Tibial nerve (tissue), 4 donors: ENCODE measurements at regions not wholly inside any gene's neighbourhood (a gene's known extent, or its start where the extent isn't known, plus 50 kb on each side); places are given as distances from the start of the nearest gene placed in this dataset.

Experiments
- DNase-seq, 2 donors: peaks; one replicate each; pipeline ENCODE4 v3.0.0-alpha.2; 2019; ENCODE audit warnings: low spot score in 2 of 2
- H3K27ac ChIP-seq, 4 donors: fragments of 200-600 bp; sonication (generic) in 3 of 4; one replicate each; pipeline ENCODE4 v1.5.1; 2017 to 2019; ENCODE audit warnings: mild to moderate bottlenecking in 1 of 4
- H3K27me3 ChIP-seq, 2 donors: fragments of 200-600 bp; sonication (generic) in 1 of 2; one replicate each; pipeline versions ENCODE4 v1.5.1 to v1.6.0; 2017 to 2019
- H3K36me3 ChIP-seq, 3 donors: fragments of 200-600 bp; sonication (generic); one replicate each; pipeline ENCODE4 v1.5.1; 2018 to 2019
- H3K4me1 ChIP-seq, 4 donors: fragments of 200-600 bp; sonication (generic) in 3 of 4; one replicate each; pipeline ENCODE4 v1.5.1; 2017 to 2019
- H3K4me3 ChIP-seq, 4 donors: fragments of 200-600 bp; sonication (generic) in 3 of 4; one replicate each; pipeline ENCODE4 v1.5.1; 2017 to 2019; ENCODE audit warnings: mild to moderate bottlenecking in 1 of 4, moderate library complexity in 1 of 4
- H3K9me3 ChIP-seq, 4 donors: fragments of 200-600 bp; sonication (generic) in 3 of 4; one replicate each; pipeline ENCODE4 v1.5.1; 2017 to 2019
- EP300 ChIP-seq, 2 donors: sonication (generic); formaldehyde crosslinking; IDR thresholded peaks; one replicate each; pipeline ENCODE4 v1.6.1; 2017; ENCODE audit warnings: antibody characterized with exemption in 2 of 2, mild to moderate bottlenecking in 1 of 2
- POLR2A ChIP-seq, 2 donors: fragments of 450-650 bp; IDR thresholded peaks; one replicate each; pipeline ENCODE4 v1.6.1; 2017; ENCODE audit warnings: antibody characterized with exemption in 2 of 2, mild to moderate bottlenecking in 2 of 2, moderate library complexity in 2 of 2
- WGBS, 2 donors: methylation state at CpG; one replicate each; pipeline ENCODE4 v1.1.5; 2018; 5-methylcytosine and 5-hydroxymethylcytosine counted together
- TF ChIP-seq, protein P1 (sequence below), 5 experiments: fragments of 200-600 bp in 3 of 5; fragments of 450-650 bp in 2 of 5; sonication (generic) in 3 of 5; IDR thresholded peaks; one replicate each; pipeline ENCODE4 v1.5.1; 2016 to 2019; ENCODE audit warnings: antibody characterized with exemption in 5 of 5, mild to moderate bottlenecking in 3 of 5, moderate library complexity in 2 of 5

DNA sequence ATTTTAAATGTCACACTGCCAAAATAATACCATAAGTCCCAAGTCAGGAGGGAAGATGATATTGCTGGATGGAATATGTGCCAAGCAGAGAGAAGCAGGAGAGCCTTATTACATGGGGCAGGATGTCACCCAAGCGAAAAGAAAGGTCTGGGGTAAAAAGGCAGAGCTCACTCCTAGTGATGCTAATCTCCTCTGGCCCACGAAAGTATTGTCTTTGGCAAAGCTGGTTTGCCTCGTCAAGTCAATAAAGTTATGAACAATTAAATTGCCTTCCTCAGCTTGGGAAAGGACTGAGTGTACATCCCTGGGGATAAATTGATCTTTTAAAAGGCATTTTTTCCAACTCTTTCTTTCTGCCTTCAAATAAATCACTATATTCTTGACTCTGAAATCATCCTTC lies 220.6 kb downstream of the DMAC1 start:
- WGBS, 2 donors, result 40 to 47% methylated on average over 3 of the region's 3 CpGs
- Histone ChIP-seq H3K4me3 (no peak overlapping the region), H3K9me3 (no peaks in the 10 kb centered on the region), H3K27ac (no peak overlapping the region), H3K36me3 (no peaks in the 10 kb centered on the region), H3K27me3 (no peaks in the 10 kb centered on the region), H3K4me1 (peaks cover 0 to 9% (median 0%) of the 10 kb centered on the region in 4 donors)
- TF ChIP-seq EP300 (IDR thresholded peaks at IDR 0.05), result no peak
- no peak for TF ChIP-seq POLR2A (IDR thresholded peaks at IDR 0.05)
- TF ChIP-seq, protein P1, sequence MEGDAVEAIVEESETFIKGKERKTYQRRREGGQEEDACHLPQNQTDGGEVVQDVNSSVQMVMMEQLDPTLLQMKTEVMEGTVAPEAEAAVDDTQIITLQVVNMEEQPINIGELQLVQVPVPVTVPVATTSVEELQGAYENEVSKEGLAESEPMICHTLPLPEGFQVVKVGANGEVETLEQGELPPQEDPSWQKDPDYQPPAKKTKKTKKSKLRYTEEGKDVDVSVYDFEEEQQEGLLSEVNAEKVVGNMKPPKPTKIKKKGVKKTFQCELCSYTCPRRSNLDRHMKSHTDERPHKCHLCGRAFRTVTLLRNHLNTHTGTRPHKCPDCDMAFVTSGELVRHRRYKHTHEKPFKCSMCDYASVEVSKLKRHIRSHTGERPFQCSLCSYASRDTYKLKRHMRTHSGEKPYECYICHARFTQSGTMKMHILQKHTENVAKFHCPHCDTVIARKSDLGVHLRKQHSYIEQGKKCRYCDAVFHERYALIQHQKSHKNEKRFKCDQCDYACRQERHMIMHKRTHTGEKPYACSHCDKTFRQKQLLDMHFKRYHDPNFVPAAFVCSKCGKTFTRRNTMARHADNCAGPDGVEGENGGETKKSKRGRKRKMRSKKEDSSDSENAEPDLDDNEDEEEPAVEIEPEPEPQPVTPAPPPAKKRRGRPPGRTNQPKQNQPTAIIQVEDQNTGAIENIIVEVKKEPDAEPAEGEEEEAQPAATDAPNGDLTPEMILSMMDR (IDR thresholded peaks at IDR 0.05), result no peak
- DNase-seq, result no peak

DNA sequence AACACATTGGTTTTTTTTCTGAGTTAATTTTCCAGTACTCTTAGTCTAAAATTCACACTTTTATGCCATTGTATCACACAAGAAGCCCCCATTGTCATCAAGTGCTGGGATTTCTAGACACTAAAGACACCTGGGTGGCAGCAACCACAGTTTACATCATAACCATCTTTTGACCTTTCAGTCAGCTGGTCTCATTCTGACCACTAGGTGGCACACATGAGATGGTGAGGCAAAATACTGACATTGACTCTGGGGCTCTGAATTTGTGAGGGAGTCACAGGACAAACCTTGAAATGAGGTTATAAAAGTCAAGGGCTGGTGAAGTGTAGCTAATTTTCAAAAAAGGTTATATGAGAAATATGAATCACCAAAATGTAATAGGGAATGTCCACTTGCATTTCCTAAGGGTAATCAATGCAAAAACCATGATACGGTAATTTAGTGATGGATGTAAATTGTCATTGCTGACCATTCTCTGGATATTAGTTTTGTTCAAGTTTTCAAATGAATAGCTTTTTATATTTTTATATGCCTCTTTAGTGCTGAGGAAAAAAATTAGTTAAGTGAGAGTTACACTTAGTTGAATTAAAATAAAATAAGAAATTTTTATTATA lies 229.4 kb downstream of the DMAC1 start:
- Histone ChIP-seq H3K4me1 (no peaks in the 10 kb centered on the region), H3K36me3 (no peaks in the 10 kb centered on the region), H3K9me3 (no peaks in the 10 kb centered on the region), H3K4me3 (no peak overlapping the region), H3K27ac (no peak overlapping the region), H3K27me3 (no peaks in the 10 kb centered on the region)
- DNase-seq, result peak; percentile 23 to 81
- WGBS, 2 donors, result 92 to 93% methylated on average over 1 of the region's 1 CpG
- TF ChIP-seq, protein P1 (IDR thresholded peaks at IDR 0.05), result peak; percentile 57 to 70 (median 63)
- TF ChIP-seq POLR2A (IDR thresholded peaks at IDR 0.05), result no peak

DNA sequence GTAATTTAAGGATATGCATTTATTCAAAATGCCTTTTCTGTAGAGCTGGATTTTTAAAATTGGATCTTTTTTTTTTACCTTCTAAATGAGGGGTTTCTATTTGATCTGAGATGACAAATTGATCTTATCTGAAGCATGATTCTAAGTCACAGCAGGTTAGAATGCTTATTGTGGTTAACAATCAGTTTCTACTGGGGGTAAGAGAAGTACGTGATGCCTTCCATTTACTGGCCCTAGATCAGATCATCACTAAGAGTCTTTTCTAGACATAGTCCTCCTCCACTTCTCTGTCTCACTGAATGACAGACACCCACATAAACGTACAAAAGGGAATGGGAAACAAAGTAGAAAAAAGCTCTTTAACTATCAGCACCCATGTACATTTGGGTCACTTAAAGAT lies 231.9 kb downstream of the DMAC1 start:
- DNase-seq, result no peak
- 67% methylated on average over 2 of the region's 2 CpGs for WGBS, 2 donors
- H3K4me1 ChIP-seq, result no peaks in the 10 kb centered on the region
- no peaks in the 10 kb centered on the region for H3K27me3 ChIP-seq
- no peak overlapping the region for H3K4me3 ChIP-seq
- H3K36me3 ChIP-seq, result no peaks in the 10 kb centered on the region
- no peaks in the 10 kb centered on the region for H3K9me3 ChIP-seq
- TF ChIP-seq, protein P1 (IDR thresholded peaks at IDR 0.05), result no peak
- no peak for TF ChIP-seq POLR2A (IDR thresholded peaks at IDR 0.05)
- no peak for TF ChIP-seq EP300 (IDR thresholded peaks at IDR 0.05)
- H3K27ac ChIP-seq, result no peak overlapping the region

DNA sequence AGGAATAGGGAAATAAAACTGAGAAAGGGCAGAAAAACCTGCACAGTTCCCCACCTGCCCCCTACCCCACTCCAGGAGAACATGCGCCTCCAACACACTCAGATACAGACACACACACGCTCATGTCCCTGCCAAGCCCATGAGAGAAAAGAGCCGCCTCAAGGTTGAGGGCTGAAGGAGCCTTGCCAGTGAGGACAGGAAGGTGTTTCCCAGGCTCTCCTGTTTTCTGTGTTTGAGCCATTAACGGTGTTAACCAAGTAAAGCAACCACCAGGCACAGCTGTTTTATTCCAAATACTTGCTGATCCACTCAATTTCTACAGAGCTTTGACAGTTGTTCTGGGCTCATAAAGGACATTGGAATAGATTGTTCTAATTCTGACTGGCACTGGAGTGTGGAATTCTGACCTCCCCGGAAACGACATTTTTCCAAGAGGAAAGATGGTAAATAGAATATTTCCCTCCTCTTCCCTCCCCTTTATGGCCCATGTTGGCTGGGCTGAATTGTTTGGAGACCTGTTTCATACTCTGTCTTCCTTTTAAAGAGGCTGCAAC lies 238.0 kb downstream of the DMAC1 start:
- Histone ChIP-seq H3K27ac (no peak overlapping the region), H3K27me3 (no peaks in the 10 kb centered on the region), H3K9me3 (no peaks in the 10 kb centered on the region), H3K4me3 (no peak overlapping the region), H3K36me3 (no peaks in the 10 kb centered on the region), H3K4me1 (peaks cover 0 to 10% (median 0%) of the 10 kb centered on the region in 4 donors)
- WGBS, 2 donors, result 47 to 62% methylated on average over 6 of the region's 6 CpGs
- no peak for DNase-seq
- TF ChIP-seq, protein P1 (IDR thresholded peaks at IDR 0.05), result no peak
- TF ChIP-seq POLR2A (IDR thresholded peaks at IDR 0.05) (no peak), EP300 (IDR thresholded peaks at IDR 0.05) (no peak)

DNA sequence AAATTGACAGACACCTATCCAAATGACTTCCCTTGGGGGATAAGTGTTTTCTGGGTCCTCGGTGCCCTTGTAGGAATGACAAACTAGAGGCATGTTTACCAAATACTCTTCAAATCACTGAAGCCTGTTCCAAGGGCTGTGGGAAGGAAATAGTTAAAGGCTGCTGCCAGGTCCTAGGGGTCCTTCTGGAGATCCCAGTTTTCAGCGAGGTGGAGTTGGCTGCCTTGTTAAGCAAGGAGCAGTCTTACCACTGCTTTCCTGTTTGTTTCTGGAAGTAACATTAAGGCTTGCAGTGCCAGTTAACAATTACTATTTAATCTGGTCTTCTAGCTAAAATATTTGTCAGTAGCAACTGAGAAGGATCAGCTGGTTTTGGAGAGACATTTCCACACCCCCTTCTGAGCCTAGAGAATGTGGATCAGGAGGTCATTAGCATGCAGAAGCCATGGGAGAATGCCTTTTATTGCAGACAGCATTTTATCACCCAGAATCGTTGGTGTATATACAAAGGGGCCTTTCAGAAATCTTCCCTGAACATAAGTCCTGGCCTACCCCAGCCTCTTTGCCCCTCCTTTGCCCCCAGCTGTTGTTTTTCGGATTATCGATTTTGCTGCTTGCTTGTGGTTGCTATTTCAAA lies 238.8 kb downstream of the DMAC1 start:
- WGBS, 2 donors, result 9 to 26% methylated on average over 5 of the region's 5 CpGs
- Histone ChIP-seq H3K4me3 (no peak overlapping the region), H3K9me3 (no peaks in the 10 kb centered on the region), H3K36me3 (no peaks in the 10 kb centered on the region), H3K27me3 (no peaks in the 10 kb centered on the region), H3K27ac (no peak overlapping the region), H3K4me1 (peaks cover 0 to 10% (median 0%) of the 10 kb centered on the region in 4 donors)
- DNase-seq, result no peak
- TF ChIP-seq POLR2A (IDR thresholded peaks at IDR 0.05) (no peak), EP300 (IDR thresholded peaks at IDR 0.05) (no peak)
- TF ChIP-seq, protein P1 (IDR thresholded peaks at IDR 0.05), result no peak
